Islet precursor cell (in vitro differentiated cells): ENCODE measurements at regions not wholly inside any gene's neighbourhood (a gene's known extent, or its start where the extent isn't known, plus 50 kb on each side); places are given as distances from the start of the nearest gene placed in this dataset.

Experiments
- DNase-seq: peaks from one replicate; pipeline ENCODE4 v3.0.0-alpha.2; 2018

DNA sequence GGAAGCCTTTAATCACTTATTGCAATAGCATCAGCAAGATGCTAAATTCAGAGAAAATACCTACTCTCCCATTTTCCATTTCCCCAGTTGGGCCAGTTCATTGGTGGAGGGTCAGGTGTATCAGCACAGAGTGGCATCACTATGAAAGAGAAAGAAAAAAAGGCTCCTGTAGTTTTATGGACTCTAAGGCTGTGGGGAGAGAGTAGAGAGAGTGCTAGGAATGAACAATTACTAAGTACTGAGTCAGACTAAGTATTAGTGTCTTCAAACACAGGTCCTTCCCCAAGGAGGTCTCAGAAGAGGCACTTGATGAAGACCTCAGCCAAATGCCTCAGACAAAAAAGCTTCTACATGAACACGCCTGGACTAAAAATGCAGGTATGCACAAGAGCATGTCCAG is 1061.9 kb downstream of the FSTL5 start:
- DNase-seq: no peak

DNA sequence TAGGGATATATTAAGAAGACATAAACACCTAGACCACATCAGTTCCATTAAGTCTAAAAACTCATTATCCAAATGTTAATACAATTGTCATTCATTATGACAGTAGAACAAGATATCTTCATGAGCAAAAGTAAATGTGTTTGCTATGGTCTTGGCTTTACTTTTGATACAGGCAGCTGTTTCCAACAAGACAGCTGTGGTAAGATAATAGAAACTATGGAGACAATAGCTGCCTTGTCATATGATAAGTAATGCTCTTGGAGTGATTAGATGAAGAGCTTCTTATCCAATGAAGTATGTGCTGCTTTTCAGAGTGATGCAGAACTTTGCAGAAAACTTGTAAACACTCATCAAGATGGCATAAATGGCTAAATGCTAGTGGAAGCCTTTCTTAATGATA is 1066.0 kb downstream of the FSTL5 start:
- no peak for DNase-seq

DNA sequence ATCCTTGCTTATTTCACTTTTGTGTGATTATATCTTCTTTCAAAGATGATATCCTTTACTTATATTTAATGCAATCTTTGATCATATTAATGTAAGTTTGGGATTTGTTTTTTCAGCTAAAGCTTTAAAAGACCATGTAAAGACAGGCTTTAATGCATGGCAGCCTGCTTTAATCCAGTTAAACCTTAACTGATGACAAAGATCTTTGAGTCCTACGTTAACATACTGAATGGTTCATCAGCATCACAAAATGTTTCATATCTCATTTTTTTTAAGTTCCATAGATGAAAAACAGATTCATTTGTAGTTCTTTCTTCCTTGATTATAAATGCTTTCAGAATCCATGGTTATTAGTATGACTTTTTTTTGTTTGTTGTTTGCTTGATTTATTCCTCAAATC is 1102.8 kb downstream of the FSTL5 start:
- no peak for DNase-seq
